ENCODE measurements at regions not wholly inside any gene's neighbourhood (a gene's known extent, or its start where the extent isn't known, plus 50 kb on each side); places are given as distances from the start of the nearest gene placed in this dataset.

DNA sequence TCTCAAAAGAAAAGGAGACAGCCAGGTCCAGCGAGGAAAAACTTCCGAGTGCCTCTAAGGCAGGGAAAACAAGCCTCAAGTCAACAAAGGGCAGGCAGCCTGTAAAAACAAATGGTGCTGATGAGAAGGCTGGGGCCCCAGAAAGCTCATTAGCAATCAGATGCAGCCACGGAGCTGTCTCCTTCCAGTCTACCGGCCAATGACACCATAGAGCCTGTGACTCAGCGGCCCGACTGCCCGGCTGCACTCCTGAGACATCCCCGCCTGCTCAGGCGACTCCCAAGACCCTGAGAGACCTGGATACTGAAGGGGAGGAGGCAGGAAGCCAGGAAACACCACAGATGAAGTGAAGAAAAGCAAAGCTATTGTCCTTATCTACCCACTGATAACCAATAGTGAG, 120.1 kb upstream of the HDDC2 start:
- peak overlapping the region; percentile 59 for H3K27ac Mint-ChIP-seq
- DNase-seq (ENCODE audit: low spot score, unreplicated experiment): peak; percentile 9
- no peak overlapping the region for H3K4me3 Mint-ChIP-seq (ENCODE audit: low read depth)
- H3K4me1 Mint-ChIP-seq (ENCODE audit: low read depth): peaks cover 10% of the 10 kb centered on the region
- H3K9me3 Mint-ChIP-seq (ENCODE audit: low read depth): no peaks in the 10 kb centered on the region
- peaks cover 4% of the 10 kb centered on the region for H3K27me3 Mint-ChIP-seq
- TF ChIP-seq, protein P1, sequence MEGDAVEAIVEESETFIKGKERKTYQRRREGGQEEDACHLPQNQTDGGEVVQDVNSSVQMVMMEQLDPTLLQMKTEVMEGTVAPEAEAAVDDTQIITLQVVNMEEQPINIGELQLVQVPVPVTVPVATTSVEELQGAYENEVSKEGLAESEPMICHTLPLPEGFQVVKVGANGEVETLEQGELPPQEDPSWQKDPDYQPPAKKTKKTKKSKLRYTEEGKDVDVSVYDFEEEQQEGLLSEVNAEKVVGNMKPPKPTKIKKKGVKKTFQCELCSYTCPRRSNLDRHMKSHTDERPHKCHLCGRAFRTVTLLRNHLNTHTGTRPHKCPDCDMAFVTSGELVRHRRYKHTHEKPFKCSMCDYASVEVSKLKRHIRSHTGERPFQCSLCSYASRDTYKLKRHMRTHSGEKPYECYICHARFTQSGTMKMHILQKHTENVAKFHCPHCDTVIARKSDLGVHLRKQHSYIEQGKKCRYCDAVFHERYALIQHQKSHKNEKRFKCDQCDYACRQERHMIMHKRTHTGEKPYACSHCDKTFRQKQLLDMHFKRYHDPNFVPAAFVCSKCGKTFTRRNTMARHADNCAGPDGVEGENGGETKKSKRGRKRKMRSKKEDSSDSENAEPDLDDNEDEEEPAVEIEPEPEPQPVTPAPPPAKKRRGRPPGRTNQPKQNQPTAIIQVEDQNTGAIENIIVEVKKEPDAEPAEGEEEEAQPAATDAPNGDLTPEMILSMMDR (IDR thresholded peaks at IDR 0.05; ENCODE audit: unreplicated experiment): no peak
- no peaks in the 10 kb centered on the region for H3K36me3 Mint-ChIP-seq (ENCODE audit: insufficient read depth)

DNA sequence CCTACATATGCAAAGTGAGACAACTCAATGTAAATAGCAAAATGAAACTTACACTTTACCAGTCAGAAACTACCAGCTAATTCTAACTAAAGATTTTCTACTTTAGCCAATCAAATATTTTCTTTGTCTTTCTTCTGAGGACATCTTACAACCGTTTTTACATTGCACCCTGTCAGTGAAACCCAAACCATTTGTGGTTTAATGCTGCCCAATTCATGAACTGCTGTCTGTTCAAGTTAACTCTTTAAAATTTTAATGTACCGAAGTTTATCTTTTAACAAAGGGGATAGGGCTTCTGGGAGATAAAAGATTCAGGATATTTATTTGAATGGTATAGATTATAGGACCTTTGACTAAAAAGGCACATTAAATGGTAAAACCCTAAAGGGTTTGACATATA, 121.3 kb upstream of the HDDC2 start:
- TF ChIP-seq, protein P1 (IDR thresholded peaks at IDR 0.05; ENCODE audit: unreplicated experiment): no peak
- DNase-seq (ENCODE audit: low spot score, unreplicated experiment): no peak
- Mint-ChIP-seq H3K27me3 (peaks cover 4% of the 10 kb centered on the region), H3K4me1 (ENCODE audit: low read depth) (peaks cover 10% of the 10 kb centered on the region), H3K9me3 (ENCODE audit: low read depth) (no peaks in the 10 kb centered on the region), H3K27ac (no peak overlapping the region), H3K36me3 (ENCODE audit: insufficient read depth) (no peaks in the 10 kb centered on the region), H3K4me3 (ENCODE audit: low read depth) (no peak overlapping the region)

GRCh38 chr6:125431971-125432370, 130.2 kb upstream of the HDDC2 start:
- Mint-ChIP-seq H3K27me3 (peaks cover 6% of the 10 kb centered on the region), H3K27ac (no peak overlapping the region), H3K9me3 (ENCODE audit: low read depth) (peaks cover 4% of the 10 kb centered on the region), H3K4me3 (ENCODE audit: low read depth) (no peak overlapping the region), H3K4me1 (ENCODE audit: low read depth) (peaks cover 8% of the 10 kb centered on the region), H3K36me3 (ENCODE audit: insufficient read depth) (no peaks in the 10 kb centered on the region)
- TF ChIP-seq, protein P1 (IDR thresholded peaks at IDR 0.05; ENCODE audit: unreplicated experiment): no peak
- no peak for DNase-seq (ENCODE audit: low spot score, unreplicated experiment)

DNA sequence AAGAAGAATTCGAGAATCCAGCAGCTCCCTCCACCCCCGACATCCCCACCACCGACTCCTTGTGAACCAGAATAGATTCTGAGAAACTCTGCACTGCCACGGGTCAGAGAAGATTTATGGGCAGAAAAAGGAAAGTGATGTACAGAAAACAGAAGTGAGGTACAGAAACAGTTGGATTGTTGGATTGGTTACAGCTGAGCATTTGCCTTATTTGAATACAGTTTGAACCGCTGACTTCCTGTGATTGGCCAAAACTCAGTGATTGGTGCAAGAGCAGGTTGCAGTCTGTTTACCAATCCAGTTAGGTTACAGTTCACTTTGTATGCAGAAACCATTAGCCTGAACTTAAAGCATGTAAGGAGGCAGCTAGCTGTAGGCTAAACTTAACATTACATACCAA, 131.2 kb upstream of the HDDC2 start:
- Mint-ChIP-seq H3K4me1 (ENCODE audit: low read depth) (peaks cover 8% of the 10 kb centered on the region), H3K4me3 (ENCODE audit: low read depth) (no peak overlapping the region), H3K36me3 (ENCODE audit: insufficient read depth) (no peaks in the 10 kb centered on the region), H3K27ac (no peak overlapping the region), H3K9me3 (ENCODE audit: low read depth) (peaks cover 4% of the 10 kb centered on the region), H3K27me3 (peaks cover 6% of the 10 kb centered on the region)
- DNase-seq (ENCODE audit: low spot score, unreplicated experiment): no peak
- TF ChIP-seq, protein P1 (IDR thresholded peaks at IDR 0.05; ENCODE audit: unreplicated experiment): no peak

- Mint-ChIP-seq H3K36me3 (ENCODE audit: insufficient read depth) (no peaks in the 10 kb centered on the region), H3K27me3 (peaks cover 6% of the 10 kb centered on the region), H3K4me1 (ENCODE audit: low read depth) (peaks cover 8% of the 10 kb centered on the region), H3K27ac (no peak overlapping the region), H3K9me3 (ENCODE audit: low read depth) (no peaks in the 10 kb centered on the region), H3K4me3 (ENCODE audit: low read depth) (no peak overlapping the region)
- DNase-seq (ENCODE audit: low spot score, unreplicated experiment): no peak
- TF ChIP-seq, protein P1 (IDR thresholded peaks at IDR 0.05; ENCODE audit: unreplicated experiment): no peak
Measured at GRCh38 chr6:125434760-125435159, 133.0 kb upstream of the HDDC2 start.
